A673 (cell line): ENCODE measurements at regions not wholly inside any gene's neighbourhood (a gene's known extent, or its start where the extent isn't known, plus 50 kb on each side); places are given as distances from the start of the nearest gene placed in this dataset.

ENCODE experiments used
- BruUV-seq: library from RNA; stranded (reverse); fragments of 400-500 nt; replicated peaks from 2 replicates; lab custom pipeline; 2021; lab: Mats Ljungman, UMichigan
- CTCF ChIA-PET: fragments of 300-600 bp; sonication (Branson Sonifier 250); formaldehyde crosslinking; loops from one replicate; lab custom pipeline; 2022; ENCODE audit warnings: antibody characterized with exemption; lab: Charles Lee
- POLR2A ChIA-PET: fragments of 300-600 bp; sonication (Branson Sonifier 250); formaldehyde crosslinking; loops from one replicate; lab custom pipeline; 2022; ENCODE audit warnings: antibody characterized with exemption; ENCODE audit not compliant: low non-redundant PET; lab: Charles Lee
- DNase-seq: peaks from one replicate; pipeline ENCODE4 v3.0.0-alpha.2; 2015; ENCODE audit warnings: low spot score
- H3K27ac ChIP-seq: fragments of 200-600 bp; sonication (generic); 2 replicates; pipeline ENCODE4 v1.5.1; 2016; ENCODE audit warnings: mixed run types, low read depth, mild to moderate bottlenecking, mixed read lengths, antibody characterized with exemption, low read length; ENCODE audit not compliant: poor library complexity, severe bottlenecking
- H3K27me3 ChIP-seq: fragments of 200-600 bp; sonication (generic); replicated peaks from 2 replicates; pipeline ENCODE4 v1.6.1; 2017; ENCODE audit warnings: mixed run types, low read depth, mild to moderate bottlenecking, mixed read lengths, antibody characterized with exemption, low read length; ENCODE audit not compliant: insufficient read depth, poor library complexity
- H3K36me3 ChIP-seq: fragments of 200-600 bp; sonication (generic); 2 replicates; pipeline ENCODE4 v1.6.1; 2016; ENCODE audit warnings: mixed run types, mild to moderate bottlenecking, mixed read lengths, antibody characterized with exemption, low read length; ENCODE audit not compliant: insufficient read depth, poor library complexity, severe bottlenecking
- H3K4me1 ChIP-seq: fragments of 200-600 bp; sonication (generic); 2 replicates; pipeline ENCODE4 v1.6.1; 2017; ENCODE audit warnings: mixed run types, mild to moderate bottlenecking, mixed read lengths, antibody characterized with exemption, low read length; ENCODE audit not compliant: insufficient read depth, poor library complexity, severe bottlenecking
- H3K4me3 ChIP-seq: fragments of 200-600 bp; sonication (generic); 2 replicates; pipeline ENCODE4 v1.5.1; 2016; ENCODE audit warnings: low read depth, mixed run types, mild to moderate bottlenecking, mixed read lengths, low read length; ENCODE audit not compliant: poor library complexity, severe bottlenecking
- H3K9me3 ChIP-seq: fragments of 200-600 bp; sonication (generic); 2 replicates; pipeline ENCODE4 v1.6.1; 2016; ENCODE audit warnings: mixed run types, low read depth, mild to moderate bottlenecking, mixed read lengths, antibody characterized with exemption, low read length; ENCODE audit not compliant: poor library complexity, severe bottlenecking
- EZH2 ChIP-seq: fragments of 200-600 bp; sonication (generic); IDR thresholded peaks from 2 replicates; pipeline ENCODE4 v1.6.1; 2017; ENCODE audit warnings: borderline replicate concordance, low read depth, mild to moderate bottlenecking, mixed read lengths, antibody characterized with exemption, low read length; ENCODE audit not compliant: poor library complexity, severe bottlenecking
- intact Hi-C: fragments of 100-400 bp; cut with micrococcal nuclease; formaldehyde crosslinking; loops from one replicate; pipeline ENCODE4 v1.10.0; 2022; ENCODE audit not compliant: unreplicated experiment
- TF ChIP-seq, protein P1 (sequence below): fragments of 300-800, 200-600 bp; sonication (generic); conservative IDR thresholded peaks from 2 replicates; pipeline ENCODE4 v1.5.1; 2017; ENCODE audit warnings: low read depth, mild to moderate bottlenecking, antibody characterized with exemption, low read length, moderate library complexity, mixed read lengths

DNA sequence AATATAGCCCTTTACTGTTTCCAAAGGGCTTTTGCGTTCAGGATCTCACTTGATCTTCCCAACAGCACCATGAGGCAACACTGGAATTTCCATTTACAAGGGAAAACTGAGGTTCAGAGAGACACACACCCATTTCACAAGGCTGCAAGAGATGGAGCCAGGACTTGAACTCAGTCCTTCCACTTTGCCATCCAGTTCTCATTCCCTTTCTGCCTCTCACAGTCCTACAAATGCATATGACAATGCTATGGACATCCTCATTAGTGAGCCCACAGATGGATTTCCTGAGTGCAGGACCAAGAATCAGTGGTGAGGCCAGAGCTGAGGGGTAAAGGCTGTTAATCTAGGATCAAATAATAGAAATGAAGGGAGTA lies 136.1 kb upstream of the MYCN start:
- H3K27me3 ChIP-seq = no peaks in the 10 kb centered on the region
- POLR2A ChIA-PET = no interaction called here

DNA sequence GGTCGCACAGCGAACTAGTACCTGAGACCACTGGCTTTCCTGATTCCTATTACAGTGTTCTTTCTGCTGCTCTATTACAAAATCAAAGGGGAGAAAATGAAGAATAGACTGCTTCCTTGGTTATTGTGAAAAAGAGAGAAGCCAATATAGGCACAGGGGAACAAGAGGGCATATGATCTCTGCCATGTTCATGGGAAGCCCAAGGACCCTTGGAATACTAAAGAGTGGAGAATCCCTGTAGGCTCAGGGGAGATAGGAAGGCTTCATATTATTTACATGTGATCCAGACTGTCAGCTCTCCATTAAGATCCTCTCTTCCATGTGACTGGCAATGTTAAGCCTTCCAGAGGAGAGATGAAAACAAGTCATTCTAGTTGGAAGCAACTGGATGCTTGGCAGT lies 135.7 kb upstream of the MYCN start:
- POLR2A ChIA-PET = no interaction called here
- BruUV-seq = no TSS peak
- CTCF ChIA-PET = no interaction called here
- TF ChIP-seq EZH2 = no peak
- TF ChIP-seq, protein P1, sequence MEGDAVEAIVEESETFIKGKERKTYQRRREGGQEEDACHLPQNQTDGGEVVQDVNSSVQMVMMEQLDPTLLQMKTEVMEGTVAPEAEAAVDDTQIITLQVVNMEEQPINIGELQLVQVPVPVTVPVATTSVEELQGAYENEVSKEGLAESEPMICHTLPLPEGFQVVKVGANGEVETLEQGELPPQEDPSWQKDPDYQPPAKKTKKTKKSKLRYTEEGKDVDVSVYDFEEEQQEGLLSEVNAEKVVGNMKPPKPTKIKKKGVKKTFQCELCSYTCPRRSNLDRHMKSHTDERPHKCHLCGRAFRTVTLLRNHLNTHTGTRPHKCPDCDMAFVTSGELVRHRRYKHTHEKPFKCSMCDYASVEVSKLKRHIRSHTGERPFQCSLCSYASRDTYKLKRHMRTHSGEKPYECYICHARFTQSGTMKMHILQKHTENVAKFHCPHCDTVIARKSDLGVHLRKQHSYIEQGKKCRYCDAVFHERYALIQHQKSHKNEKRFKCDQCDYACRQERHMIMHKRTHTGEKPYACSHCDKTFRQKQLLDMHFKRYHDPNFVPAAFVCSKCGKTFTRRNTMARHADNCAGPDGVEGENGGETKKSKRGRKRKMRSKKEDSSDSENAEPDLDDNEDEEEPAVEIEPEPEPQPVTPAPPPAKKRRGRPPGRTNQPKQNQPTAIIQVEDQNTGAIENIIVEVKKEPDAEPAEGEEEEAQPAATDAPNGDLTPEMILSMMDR = no peak
- no peaks in the 10 kb centered on the region for H3K36me3 ChIP-seq
- peaks cover 18% of the 10 kb centered on the region for H3K4me1 ChIP-seq
- DNase-seq = no peak
- no peak overlapping the region for H3K27ac ChIP-seq
- intact Hi-C loops = no loop called here
- H3K27me3 ChIP-seq = no peaks in the 10 kb centered on the region
- no peaks in the 10 kb centered on the region for H3K9me3 ChIP-seq
- no peak overlapping the region for H3K4me3 ChIP-seq

More for the DNA sequence above, 136.1 kb upstream of the MYCN start:
- no peak overlapping the region for H3K4me3 ChIP-seq
- no TSS peak for BruUV-seq
- no peaks in the 10 kb centered on the region for H3K36me3 ChIP-seq
- CTCF ChIA-PET = no interaction called here
- H3K4me1 ChIP-seq = peaks cover 13% of the 10 kb centered on the region
- intact Hi-C loops = no loop called here
- TF ChIP-seq, protein P1 = no peak
- DNase-seq = no peak
- no peaks in the 10 kb centered on the region for H3K9me3 ChIP-seq
- H3K27ac ChIP-seq = no peak overlapping the region

DNA sequence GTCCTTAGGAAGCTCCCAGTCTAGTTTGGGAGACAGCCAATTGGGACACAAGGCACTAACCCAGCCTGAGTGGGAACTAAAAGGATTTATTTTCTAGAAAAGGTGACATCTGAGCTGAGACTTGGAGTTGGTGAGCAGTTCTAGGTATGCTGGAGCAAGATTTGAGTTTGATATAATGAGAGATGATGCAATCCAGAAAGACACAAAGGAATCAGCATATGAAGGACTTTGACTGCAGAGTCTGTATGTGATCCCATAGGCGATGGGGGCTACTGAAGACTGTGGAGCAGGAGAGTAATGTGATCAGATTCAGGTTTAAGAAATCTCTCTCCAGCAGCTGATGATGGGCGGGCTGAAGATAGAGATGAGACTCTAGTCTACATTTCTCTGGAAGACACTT lies 135.1 kb upstream of the MYCN start:
- H3K36me3 ChIP-seq = no peaks in the 10 kb centered on the region
- ChIA-PET POLR2A (no interaction called here), CTCF (no interaction called here)
- no TSS peak for BruUV-seq
- no peak for DNase-seq
- intact Hi-C loops = no loop called here
- H3K4me3 ChIP-seq = no peak overlapping the region
- H3K27me3 ChIP-seq = no peaks in the 10 kb centered on the region
- no peak overlapping the region for H3K27ac ChIP-seq
- peaks cover 22% of the 10 kb centered on the region for H3K4me1 ChIP-seq
- TF ChIP-seq EZH2 = no peak
- TF ChIP-seq, protein P1 = no peak
- no peaks in the 10 kb centered on the region for H3K9me3 ChIP-seq
